ENCODE measurements at regions not wholly inside any gene's neighbourhood (a gene's known extent, or its start where the extent isn't known, plus 50 kb on each side); places are given as distances from the start of the nearest gene placed in this dataset.

- no peak for TF ChIP-seq CTCF (IDR thresholded peaks at IDR 0.05 in 2 of 3, conservative IDR thresholded peaks at IDR 0.05 in 1 of 3; ENCODE audit: borderline replicate concordance in 1 of 3, insufficient read depth in 1 of 3, low read depth in 2 of 3, low read length in 2 of 3)
- TF ChIP-seq POLR2A (IDR thresholded peaks at IDR 0.05; ENCODE audit: borderline replicate concordance, extremely low read depth, insufficient read depth, insufficient read length): no peak
- TF ChIP-seq, protein P1, sequence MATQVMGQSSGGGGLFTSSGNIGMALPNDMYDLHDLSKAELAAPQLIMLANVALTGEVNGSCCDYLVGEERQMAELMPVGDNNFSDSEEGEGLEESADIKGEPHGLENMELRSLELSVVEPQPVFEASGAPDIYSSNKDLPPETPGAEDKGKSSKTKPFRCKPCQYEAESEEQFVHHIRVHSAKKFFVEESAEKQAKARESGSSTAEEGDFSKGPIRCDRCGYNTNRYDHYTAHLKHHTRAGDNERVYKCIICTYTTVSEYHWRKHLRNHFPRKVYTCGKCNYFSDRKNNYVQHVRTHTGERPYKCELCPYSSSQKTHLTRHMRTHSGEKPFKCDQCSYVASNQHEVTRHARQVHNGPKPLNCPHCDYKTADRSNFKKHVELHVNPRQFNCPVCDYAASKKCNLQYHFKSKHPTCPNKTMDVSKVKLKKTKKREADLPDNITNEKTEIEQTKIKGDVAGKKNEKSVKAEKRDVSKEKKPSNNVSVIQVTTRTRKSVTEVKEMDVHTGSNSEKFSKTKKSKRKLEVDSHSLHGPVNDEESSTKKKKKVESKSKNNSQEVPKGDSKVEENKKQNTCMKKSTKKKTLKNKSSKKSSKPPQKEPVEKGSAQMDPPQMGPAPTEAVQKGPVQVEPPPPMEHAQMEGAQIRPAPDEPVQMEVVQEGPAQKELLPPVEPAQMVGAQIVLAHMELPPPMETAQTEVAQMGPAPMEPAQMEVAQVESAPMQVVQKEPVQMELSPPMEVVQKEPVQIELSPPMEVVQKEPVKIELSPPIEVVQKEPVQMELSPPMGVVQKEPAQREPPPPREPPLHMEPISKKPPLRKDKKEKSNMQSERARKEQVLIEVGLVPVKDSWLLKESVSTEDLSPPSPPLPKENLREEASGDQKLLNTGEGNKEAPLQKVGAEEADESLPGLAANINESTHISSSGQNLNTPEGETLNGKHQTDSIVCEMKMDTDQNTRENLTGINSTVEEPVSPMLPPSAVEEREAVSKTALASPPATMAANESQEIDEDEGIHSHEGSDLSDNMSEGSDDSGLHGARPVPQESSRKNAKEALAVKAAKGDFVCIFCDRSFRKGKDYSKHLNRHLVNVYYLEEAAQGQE (IDR thresholded peaks at IDR 0.05; ENCODE audit: low read depth): no peak
- TF ChIP-seq POLR2AphosphoS5 (IDR thresholded peaks at IDR 0.05; ENCODE audit: low read depth, low read length): no peak
- TF ChIP-seq SIN3A (IDR thresholded peaks at IDR 0.05; ENCODE audit: low read depth): no peak
- TF ChIP-seq CEBPB (IDR thresholded peaks at IDR 0.05; ENCODE audit: low read depth): no peak
- no peak for TF ChIP-seq SP1 (IDR thresholded peaks at IDR 0.05; ENCODE audit: low read depth)
- no peak for TF ChIP-seq YY1 (IDR thresholded peaks at IDR 0.05; ENCODE audit: extremely low read depth, insufficient replicate concordance, low read depth, low read length)
- TF ChIP-seq RAD21 (IDR thresholded peaks at IDR 0.05; ENCODE audit: low read depth): no peak
- TF ChIP-seq ELF1 (IDR thresholded peaks at IDR 0.05; ENCODE audit: borderline replicate concordance, low read depth): no peak
- no peak for TF ChIP-seq SRF (IDR thresholded peaks at IDR 0.05; ENCODE audit: low read depth)
These were observed 81.4 kb upstream of the BMPER start for GRCh38 chr7:33823913-33824312.

Measured in HCT116 (cell line).